ENCODE measurements at regions not wholly inside any gene's neighbourhood (a gene's known extent, or its start where the extent isn't known, plus 50 kb on each side); places are given as distances from the start of the nearest gene placed in this dataset.

GRCh38 chr1:102782144-102782543, 326.2 kb downstream of the COL11A1 start:
- no peak overlapping the region for H3K27ac ChIP-seq
- TF ChIP-seq CTCF (conservative IDR thresholded peaks at IDR 0.05) (no peak), ZFX (IDR thresholded peaks at IDR 0.05) (no peak)

GRCh38 chr1:102776071-102776470, 332.3 kb downstream of the COL11A1 start:
- TF ChIP-seq CTCF (conservative IDR thresholded peaks at IDR 0.05) (no peak), ZFX (IDR thresholded peaks at IDR 0.05) (no peak)

GRCh38 chr1:102772831-102773230, 335.5 kb downstream of the COL11A1 start:
- no peak; the same call in 1 of the 2 replicates for TF ChIP-seq CTCF (conservative IDR thresholded peaks at IDR 0.05)
- no peak for TF ChIP-seq ZFX (IDR thresholded peaks at IDR 0.05)
- H3K27ac ChIP-seq, result no peak overlapping the region

More at GRCh38 chr1:102776071-102776470, 332.3 kb downstream of the COL11A1 start:
- no peak overlapping the region for H3K27ac ChIP-seq

- TF ChIP-seq CTCF (conservative IDR thresholded peaks at IDR 0.05), result no peak
- no peak for TF ChIP-seq ZFX (IDR thresholded peaks at IDR 0.05)
- no peak overlapping the region for H3K27ac ChIP-seq
Observed at GRCh38 chr1:102758418-102758817, 349.9 kb downstream of the COL11A1 start.

- H3K27ac ChIP-seq, result no peak overlapping the region
- no peak for TF ChIP-seq CTCF (conservative IDR thresholded peaks at IDR 0.05)
- TF ChIP-seq ZFX (IDR thresholded peaks at IDR 0.05), result no peak
Observed at GRCh38 chr1:102757363-102757762, 351.0 kb downstream of the COL11A1 start.

GRCh38 chr1:102751111-102751510, 357.2 kb downstream of the COL11A1 start:
- TF ChIP-seq CTCF (conservative IDR thresholded peaks at IDR 0.05) (no peak), ZFX (IDR thresholded peaks at IDR 0.05) (no peak)
- no peak overlapping the region for H3K27ac ChIP-seq

GRCh38 chr1:102742426-102742825, 365.9 kb downstream of the COL11A1 start:
- H3K27ac ChIP-seq, result no peak overlapping the region
- TF ChIP-seq ZFX (IDR thresholded peaks at IDR 0.05) (no peak), CTCF (conservative IDR thresholded peaks at IDR 0.05) (no peak)

All from C4-2B (cell line).